GM10266 (cell line): ENCODE measurements at regions not wholly inside any gene's neighbourhood (a gene's known extent, or its start where the extent isn't known, plus 50 kb on each side); places are given as distances from the start of the nearest gene placed in this dataset.
A peak's percentile ranks its signal among the peaks of the same experiment; 100 is the strongest.
"Not testable (repeated sequence)": the region's sequence is repeated elsewhere in the genome, so short reads cannot be mapped to it uniquely, and the experiment has no call there.

Source experiments
- DNase-seq: peaks from one replicate; pipeline ENCODE4 v3.0.0; 2012; ENCODE audit errors: extremely low spot score
- CTCF ChIP-seq: IDR thresholded peaks from 2 replicates; pipeline ENCODE4 v1.5.1; 2012; ENCODE audit warnings: mild to moderate bottlenecking, low read depth; ENCODE audit not compliant: control insufficient read depth, insufficient read depth; ENCODE audit errors: missing control alignments

- TF ChIP-seq CTCF: peak; percentile 28
- DNase-seq: peak; percentile 31
Measured at GRCh38 chr9:26656003-26656870, 236.4 kb downstream of the CAAP1 start.

GRCh38 chr9:26655166-26655565, 237.4 kb downstream of the CAAP1 start:
- DNase-seq: no peak
- no peak for TF ChIP-seq CTCF

GRCh38 chr9:26650325-26650724, 242.3 kb downstream of the CAAP1 start:
- TF ChIP-seq CTCF: no peak
- no peak for DNase-seq

GRCh38 chr9:26643826-26644225, 248.8 kb downstream of the CAAP1 start:
- DNase-seq: no peak
- TF ChIP-seq CTCF: no peak

GRCh38 chr9:26639761-26640160, 252.8 kb downstream of the CAAP1 start:
- TF ChIP-seq CTCF: no peak
- DNase-seq: no peak

GRCh38 chr9:26637101-26637500, 255.5 kb downstream of the CAAP1 start:
- TF ChIP-seq CTCF: no peak
- no peak for DNase-seq

- not testable (repeated sequence) for DNase-seq
- TF ChIP-seq CTCF: peak; percentile 21
Measured at GRCh38 chr9:26613851-26614350, 278.7 kb downstream of the CAAP1 start.
